SK-MEL-5 (cell line): ENCODE measurements at regions not wholly inside any gene's neighbourhood (a gene's known extent, or its start where the extent isn't known, plus 50 kb on each side); places are given as distances from the start of the nearest gene placed in this dataset.
"Not testable (repeated sequence)": the region's sequence is repeated elsewhere in the genome, so short reads cannot be mapped to it uniquely, and the experiment has no call there.

Experiments
- DNase-seq: peaks from one replicate; pipeline ENCODE4 v3.0.0-alpha.2; 2016; ENCODE audit warnings: low read depth, low spot score
- in situ Hi-C: cut with HindIII; loops from 2 replicates; pipeline ENCODE4 v1.10.0; 2016; ENCODE audit warnings: low sequenced_read_pairs, high pct_unique_total_duplicates, low pct_unique_long_range_greater_than_20kb

DNA sequence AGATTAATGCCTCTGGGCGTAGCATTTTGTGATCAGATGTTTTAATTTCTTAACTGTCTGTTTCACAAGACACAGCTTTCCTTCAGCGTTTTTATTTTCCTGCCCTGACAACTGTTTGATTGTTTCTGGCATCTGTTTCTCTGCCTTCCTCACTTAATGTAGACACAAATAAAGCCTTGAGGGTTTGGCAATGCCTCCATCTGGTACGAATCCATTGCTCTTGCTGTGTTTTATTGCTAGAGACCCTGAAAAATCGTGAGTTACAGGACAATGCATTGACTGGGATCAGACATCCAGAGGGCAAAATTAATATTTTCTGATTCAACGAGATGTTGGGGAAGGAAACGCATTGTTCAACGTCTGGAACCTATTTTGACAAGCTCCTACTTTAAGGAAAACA is 363.5 kb downstream of the MRPL39 start:
- in situ Hi-C loops = no loop called here
- DNase-seq = no peak

DNA sequence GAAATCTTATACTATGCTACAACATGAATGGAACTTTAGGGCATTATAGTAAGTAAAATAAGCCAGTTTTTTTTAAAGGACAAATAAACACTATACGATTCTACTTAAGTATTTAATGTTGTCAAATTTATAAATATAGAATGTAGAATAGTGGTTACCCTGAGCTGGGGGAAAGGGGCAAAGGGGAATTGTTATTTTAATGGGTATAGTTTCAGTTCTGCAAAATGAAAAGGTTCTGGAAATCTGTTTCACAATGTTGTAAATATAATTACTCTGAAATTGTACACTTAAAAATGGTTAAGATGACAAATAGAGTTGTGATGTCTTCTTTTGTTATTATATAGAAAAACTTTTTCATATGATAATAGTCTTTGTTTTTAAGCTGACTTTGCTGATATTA is 366.3 kb downstream of the MRPL39 start:
- DNase-seq = no peak
- in situ Hi-C loops = no loop called here

DNA sequence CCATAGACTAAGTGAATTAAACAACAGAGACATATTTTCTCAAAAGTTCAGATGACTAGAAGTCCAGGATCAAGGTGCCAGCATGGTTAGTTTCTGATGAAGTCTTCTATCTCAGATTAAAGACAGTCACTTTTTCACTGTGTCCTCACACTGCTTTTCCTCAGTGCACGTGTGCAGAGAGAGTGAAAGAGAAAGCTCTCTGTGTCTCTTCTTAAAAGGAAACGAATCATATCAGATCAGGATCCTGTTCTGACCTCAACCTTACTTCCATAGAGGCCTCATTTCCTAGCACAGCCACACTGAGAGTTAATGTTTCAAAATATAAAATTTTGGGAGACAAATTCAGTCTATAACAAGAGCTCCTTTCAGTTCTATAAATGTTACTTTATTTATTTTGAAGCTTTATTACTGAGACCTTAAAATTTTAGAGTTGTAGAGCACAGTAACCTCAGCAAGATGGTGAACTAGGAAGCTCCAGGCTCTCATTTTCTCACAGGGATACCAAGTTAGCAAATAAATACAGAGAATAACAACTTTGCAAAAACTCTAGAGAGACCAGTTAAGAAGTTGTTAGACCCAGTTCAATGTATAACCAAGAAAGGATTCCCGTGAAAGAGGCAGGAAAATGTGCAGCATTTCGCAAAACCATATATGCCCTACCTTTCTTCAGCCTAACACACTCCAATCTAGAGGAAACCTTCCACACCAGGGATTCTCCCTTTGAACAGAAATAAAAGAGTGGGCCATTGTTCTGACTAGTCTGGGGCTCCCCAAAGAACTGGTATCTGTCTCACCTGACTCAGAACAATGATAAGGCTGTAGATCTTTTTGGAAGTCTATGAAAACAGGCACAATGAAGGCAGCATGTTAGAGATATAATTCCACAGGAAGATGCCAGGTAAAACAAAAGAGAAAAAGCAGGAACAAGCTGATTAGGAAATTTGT is 372.2 kb downstream of the MRPL39 start:
- DNase-seq = no peak
- in situ Hi-C loops = no loop called here

DNA sequence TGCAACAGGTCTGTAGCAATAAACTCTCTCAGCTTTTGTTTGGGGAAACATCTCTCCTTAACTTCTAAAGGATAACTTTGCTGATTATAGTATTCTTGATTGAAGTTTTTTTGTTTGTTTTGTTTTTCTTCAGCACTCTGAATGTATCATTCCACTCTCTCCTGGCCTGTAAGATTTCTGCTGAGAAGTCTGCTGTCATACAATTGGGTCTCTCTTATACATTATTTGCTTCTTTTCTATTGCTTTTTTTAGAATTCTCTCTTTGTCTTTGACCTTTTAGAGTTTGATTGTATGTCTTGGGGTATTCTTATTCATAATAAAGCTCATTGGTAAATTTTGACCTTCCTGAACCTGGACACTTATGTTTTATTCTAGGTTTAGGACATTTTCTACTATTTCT is 386.3 kb downstream of the MRPL39 start:
- no peak for DNase-seq
- in situ Hi-C loops = no loop called here

DNA sequence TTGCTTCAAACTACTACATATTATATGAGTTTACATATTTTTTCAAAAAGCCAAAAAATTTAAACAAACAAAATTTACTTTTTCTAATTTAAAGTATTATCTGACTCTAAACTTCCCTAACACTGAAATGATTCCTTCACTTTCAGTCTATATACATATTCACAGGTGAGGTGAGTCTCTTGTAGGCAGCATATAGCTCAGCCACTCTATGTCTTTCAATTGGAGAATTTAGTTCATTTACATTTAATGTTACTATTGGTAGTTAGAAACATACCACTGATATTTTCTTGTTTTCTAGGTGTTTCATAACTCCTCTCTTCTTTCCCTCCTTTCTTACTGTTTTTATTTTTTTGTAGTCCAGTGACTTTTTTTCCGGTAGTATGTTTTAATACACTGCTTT is 387.1 kb downstream of the MRPL39 start:
- in situ Hi-C loops = no loop called here
- DNase-seq = no peak

DNA sequence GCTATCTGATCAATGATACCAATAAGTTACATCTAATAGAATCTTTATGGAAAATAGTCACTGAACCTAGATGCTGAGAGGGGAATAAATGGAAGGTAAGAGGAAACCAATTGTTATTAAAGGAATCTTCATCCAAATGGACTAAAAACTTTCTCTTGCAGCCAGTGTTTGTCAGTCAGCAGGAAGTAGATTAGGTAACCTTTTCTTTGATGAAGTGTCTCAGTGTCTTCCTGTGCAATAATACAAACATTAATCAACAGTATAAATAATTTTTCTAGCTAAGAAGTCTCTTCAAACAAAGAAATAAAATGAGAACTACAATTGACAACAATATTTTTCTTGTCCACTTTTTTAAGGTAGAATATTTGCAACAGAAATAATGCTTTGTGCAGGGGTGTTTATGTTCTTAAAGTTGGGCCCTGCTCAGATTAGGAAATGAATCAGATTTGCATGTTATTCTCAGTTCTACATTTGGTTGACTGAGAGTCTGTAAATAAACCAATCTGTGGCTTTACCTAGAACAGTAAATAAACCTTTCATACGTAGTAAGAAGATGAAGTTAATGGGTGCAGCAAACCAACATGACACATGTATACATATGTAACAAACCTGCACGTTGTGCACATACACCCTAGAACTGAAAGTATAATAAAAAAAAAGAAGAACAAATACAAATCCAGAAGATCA is 391.4 kb downstream of the MRPL39 start:
- in situ Hi-C loops = no loop called here
- no peak for DNase-seq

DNA sequence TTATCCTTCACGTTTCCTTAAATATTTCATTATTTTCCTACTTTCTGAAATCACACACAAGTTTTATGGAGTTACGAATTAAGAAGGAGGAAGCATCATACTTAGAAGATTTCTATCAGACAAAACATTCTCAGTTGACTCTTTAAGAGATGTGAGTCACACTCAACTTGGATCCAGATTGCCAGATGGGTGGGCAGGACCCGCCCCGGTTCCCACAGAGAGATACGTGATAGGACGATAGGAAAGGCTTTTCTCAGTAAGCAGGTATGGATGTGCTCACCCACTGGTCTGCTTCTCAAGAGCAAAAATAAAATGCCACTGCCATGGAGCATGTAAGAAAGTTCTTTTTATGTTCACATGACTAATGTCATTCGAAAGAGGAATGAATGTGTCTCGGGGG is 392.6 kb downstream of the MRPL39 start:
- no peak for DNase-seq
- in situ Hi-C loops = no loop called here

DNA sequence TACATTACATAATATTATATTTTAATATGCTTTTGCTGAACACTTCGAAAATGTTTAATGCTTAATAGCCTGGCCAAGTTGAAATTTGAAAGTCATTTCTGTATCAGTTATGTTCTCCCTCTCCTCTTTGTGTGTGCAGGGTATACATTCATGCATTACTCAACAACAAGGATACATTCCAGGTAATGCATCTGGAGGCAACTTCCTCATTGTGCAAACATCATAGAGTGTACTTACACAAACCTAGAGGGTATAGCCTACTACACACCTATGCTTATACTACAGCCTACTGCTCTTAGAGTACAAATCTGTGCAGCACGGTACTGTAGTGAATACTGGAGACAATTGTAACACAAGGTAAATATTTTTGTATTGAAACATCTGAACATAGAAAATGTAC is 407.3 kb downstream of the MRPL39 start:
- in situ Hi-C loops = no loop called here
- no peak for DNase-seq

DNA sequence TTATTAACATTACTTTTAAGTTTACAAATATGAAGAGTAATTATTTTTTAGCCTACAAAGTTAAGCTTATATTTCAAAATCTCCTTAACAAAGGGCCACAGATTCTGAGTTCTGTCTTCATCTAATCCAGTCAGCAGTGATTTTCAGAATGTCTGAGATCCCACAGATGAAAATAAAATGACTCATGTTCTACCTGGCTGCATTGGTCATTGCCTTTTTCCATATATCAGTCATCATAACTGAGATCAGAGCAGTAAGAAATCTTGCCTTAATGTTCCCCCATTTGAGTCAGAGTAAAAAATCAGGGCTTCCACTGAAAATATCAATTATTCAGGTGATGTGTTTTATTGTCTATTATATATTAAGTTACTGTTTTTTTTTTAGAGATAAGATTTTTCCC is 416.1 kb downstream of the MRPL39 start:
- in situ Hi-C loops = no loop called here
- DNase-seq = no peak

DNA sequence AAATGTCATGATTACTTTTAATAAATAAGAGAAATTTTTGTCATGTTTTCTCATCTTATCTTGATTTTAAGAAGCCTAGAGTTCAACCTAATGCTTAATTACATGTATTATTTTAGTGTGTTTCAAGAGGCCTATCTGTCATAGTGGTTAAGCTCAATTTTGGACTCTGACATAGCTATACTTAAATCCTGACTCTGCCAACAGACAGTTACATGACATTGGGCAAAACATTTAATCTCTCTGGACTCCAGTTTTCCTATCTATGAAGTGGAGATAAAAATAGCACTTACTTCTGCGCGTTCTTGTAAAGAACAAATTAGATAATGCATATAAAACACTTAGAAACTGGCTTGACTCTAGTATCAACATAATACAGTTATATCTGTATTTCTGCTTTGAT is 417.8 kb downstream of the MRPL39 start:
- in situ Hi-C loops = no loop called here
- DNase-seq = no peak

DNA sequence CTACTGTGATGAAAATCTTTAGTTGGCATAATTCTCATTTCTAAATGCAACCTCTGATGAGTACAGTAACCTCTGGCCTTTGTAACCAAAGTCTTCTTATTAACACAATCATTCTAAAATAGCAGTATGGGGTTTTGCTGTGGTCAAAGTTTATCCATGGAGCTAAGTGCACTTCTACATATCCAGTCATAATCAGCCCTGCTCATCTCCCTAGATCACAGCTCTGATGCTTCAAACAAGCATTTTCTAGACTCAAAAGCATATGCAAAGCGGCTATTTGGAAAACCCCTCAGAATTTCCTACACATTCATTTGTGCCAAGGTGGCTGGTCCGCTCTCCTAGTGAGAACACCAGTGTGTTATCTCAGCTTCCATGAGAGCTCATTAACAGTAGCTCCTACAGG is 418.6 kb downstream of the MRPL39 start:
- DNase-seq = no peak
- in situ Hi-C loops = no loop called here

DNA sequence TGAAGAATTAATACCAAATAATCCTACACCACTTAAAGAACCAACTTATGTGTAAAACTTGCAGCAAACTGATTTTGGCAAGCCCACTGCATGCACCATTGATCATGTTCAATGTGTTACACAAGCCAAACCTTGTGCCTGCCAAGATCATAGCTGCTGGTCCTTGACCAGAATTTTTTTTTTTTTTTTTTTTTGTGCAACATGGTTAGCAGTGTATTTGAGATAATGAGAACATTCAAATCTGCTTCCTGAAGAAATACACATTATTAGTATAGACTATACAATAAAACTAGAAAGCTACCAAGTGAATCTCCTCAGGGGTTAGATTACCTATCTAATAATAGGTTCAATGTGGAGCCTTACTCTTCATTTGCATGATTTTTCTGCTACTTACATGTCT is 421.0 kb downstream of the MRPL39 start:
- no peak for DNase-seq
- in situ Hi-C loops = no loop called here

DNA sequence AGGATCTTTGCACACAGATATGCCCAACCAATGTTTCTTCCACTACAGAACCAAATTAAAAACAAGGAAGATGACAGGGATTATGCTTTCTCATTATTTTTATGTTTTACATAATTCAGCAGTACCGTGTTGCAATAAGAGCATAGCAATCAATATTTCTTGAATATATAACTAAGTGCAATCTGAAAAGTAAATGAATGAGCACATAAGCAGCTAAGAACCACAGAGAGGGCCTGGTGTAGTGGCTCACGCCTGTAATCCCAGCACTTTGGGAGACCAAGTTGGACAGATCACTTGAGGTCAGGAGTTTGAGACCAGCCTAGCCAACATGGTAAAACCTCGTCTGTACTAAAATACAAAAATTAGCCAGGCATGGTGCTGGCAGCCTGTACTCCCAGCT is 423.7 kb downstream of the MRPL39 start:
- in situ Hi-C loops = no loop called here

DNA sequence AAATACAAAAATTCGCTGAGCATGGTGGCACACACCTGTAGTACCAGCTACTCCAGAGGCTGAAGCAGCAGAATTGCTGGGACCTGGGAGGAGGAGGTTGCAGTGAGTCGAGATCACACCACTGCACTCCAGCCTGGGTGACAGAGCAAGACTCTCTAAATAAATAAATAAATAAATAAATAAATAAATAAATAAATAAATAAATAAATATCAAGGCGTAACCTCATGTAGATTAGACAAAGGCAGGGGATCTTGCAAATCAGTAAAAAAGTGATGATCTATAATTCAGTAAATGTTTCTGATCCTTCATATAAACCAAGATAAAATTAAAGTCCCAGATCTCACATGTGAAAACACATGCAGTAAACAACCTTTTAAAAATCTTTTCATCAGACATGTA is 425.6 kb downstream of the MRPL39 start:
- DNase-seq, in situ Hi-C loops: not testable (repeated sequence)

More for the DNA sequence above, 423.7 kb downstream of the MRPL39 start:
- DNase-seq = no peak

DNA sequence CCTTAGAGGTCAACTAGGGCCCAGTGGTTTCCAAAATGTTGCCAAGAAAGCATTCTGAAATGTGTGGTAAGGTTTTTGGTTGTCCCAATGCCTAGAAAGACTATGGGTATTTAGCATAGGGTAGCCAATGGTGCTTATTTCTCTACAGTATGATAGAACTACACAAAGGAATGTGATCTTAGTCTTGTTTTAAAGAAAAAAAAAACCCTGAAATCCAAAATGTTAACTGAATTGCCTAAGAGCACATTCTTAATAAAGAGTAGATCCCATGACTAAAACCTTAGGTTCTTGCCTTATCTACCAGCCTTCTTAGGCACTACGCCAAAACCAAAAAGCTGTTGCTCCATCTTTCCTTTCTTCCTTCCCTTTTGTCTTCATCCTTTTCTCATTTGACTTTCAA is 428.2 kb downstream of the MRPL39 start:
- no peak for DNase-seq
- in situ Hi-C loops = no loop called here

DNA sequence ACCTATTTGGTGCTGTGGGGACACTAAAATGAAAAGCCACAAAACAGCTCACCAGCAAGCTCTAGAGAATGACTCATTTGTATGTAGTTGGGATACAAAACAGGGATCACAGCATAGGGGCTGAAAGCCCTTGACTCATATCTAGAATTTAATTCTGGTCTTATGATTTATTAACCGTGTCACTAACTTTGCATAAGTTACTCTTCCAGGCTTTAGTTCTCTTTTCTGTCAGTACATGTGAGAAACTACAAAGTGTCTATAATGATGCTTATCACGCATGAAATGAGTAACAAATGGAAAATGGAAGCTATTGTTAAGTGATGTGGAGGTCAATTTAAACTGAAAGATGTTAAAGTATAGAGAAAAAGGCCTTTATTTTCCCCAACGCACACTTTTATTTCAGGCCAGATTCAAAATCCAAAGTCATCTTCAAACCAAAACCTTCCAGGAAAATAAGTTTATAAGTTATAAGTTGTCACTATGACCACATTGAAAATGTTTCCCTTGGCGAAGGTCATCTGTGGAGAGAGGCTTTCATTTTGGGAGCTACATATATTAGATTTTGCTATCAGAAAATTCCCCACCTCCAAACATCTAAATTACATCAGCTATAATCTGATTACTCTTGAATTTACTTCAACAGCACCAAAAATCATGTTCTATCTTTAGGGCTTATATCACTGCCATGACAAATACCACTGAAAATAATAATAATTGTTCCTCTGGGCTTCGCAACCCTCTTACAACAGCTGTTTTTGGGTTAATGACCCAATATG is 430.5 kb downstream of the MRPL39 start:
- in situ Hi-C loops = no loop called here
- DNase-seq = no peak

DNA sequence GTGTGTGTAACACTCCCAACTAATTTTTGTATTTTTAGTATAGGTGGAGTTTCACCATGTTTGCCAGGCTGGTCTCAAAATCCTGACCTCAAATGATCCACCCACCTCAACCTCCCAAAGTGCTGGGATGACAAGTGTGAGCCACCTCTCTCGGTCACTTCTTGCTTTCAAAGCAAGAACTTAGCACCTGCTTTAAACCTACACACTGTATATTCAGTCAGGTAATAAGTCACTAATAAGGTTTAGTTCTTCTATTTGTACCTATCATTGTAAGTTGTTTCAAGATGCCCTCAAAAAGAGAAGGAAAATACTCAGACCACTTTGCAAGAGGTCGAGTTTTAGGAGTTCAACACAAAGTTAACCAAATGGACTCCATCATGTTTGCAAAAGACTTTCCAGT is 431.3 kb downstream of the MRPL39 start:
- in situ Hi-C loops = no loop called here
- no peak for DNase-seq

DNA sequence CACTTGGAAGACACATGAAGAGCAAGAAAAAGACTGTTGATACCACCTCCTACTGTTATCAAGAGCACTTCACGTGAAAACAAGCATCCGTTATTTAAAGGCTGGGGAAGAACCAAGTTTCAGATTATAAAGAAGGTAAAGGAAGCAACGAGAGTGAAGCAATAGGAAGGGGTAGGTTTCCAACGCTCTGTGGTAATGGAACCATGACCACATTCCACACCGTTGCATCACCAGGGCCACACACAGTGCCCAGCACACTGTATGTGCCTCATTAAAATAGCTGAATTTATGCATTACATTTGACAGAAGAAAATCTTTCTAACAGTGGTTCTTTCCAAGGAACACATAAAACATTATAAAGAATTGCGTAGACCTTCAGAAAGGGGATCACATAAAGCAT is 435.8 kb downstream of the MRPL39 start:
- DNase-seq = no peak
- in situ Hi-C loops = no loop called here
